ENCODE measurements at regions not wholly inside any gene's neighbourhood (a gene's known extent, or its start where the extent isn't known, plus 50 kb on each side); places are given as distances from the start of the nearest gene placed in this dataset.

DNA sequence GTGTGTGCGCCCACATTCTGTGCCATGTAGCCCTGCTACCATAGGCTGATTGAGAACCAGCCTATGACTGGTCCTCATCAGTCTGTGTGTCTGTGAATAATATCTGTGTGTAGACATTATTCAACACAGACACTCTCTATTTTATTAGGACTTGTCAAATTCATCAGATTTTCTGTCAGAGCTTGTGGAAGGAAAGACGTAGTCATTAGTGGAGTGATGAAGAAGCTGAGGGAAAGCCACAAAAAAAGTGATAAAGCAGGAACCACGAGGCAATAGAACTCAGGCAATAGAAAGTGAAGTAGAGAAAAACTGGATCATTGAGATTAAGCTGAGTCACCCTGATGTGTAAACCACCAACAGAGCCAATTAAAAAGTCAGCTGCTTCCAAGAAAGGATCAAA, 122.2 kb upstream of the MARCKS start:
- TF ChIP-seq, protein P1, sequence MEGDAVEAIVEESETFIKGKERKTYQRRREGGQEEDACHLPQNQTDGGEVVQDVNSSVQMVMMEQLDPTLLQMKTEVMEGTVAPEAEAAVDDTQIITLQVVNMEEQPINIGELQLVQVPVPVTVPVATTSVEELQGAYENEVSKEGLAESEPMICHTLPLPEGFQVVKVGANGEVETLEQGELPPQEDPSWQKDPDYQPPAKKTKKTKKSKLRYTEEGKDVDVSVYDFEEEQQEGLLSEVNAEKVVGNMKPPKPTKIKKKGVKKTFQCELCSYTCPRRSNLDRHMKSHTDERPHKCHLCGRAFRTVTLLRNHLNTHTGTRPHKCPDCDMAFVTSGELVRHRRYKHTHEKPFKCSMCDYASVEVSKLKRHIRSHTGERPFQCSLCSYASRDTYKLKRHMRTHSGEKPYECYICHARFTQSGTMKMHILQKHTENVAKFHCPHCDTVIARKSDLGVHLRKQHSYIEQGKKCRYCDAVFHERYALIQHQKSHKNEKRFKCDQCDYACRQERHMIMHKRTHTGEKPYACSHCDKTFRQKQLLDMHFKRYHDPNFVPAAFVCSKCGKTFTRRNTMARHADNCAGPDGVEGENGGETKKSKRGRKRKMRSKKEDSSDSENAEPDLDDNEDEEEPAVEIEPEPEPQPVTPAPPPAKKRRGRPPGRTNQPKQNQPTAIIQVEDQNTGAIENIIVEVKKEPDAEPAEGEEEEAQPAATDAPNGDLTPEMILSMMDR (IDR thresholded peaks at IDR 0.05; ENCODE audit: insufficient read depth, low read depth, low read length), result no peak
- TF ChIP-seq EZH2 (IDR thresholded peaks at IDR 0.05; ENCODE audit: insufficient read depth, low read length), result no peak
